GM23248 (cell line): ENCODE measurements at regions not wholly inside any gene's neighbourhood (a gene's known extent, or its start where the extent isn't known, plus 50 kb on each side); places are given as distances from the start of the nearest gene placed in this dataset.

Experiments
- DNase-seq: peaks from one replicate; pipeline ENCODE4 v3.0.0-alpha.2; 2015
- H2AFZ ChIP-seq: fragments of 200-600 bp; sonication (generic); 2 replicates; pipeline ENCODE4 v1.6.1; 2016; ENCODE audit warnings: antibody characterized with exemption
- H3F3A ChIP-seq: fragments of 200-600 bp; sonication (generic); 2 replicates; pipeline ENCODE4 v1.6.1; 2016; ENCODE audit warnings: mild to moderate bottlenecking, antibody characterized with exemption, mixed run types; ENCODE audit not compliant: insufficient read depth
- H3K27ac ChIP-seq: fragments of 200-600 bp; sonication (generic); 2 replicates; pipeline ENCODE4 v1.5.1; 2016; ENCODE audit warnings: mild to moderate bottlenecking
- H3K27me3 ChIP-seq: fragments of 200-600 bp; sonication (generic); replicated peaks from 2 replicates; pipeline ENCODE4 v1.6.1; 2016; ENCODE audit warnings: mild to moderate bottlenecking; ENCODE audit not compliant: insufficient read depth
- H3K36me3 ChIP-seq: fragments of 200-600 bp; sonication (generic); 2 replicates; pipeline ENCODE4 v1.6.1; 2016; ENCODE audit warnings: low read depth, mild to moderate bottlenecking
- H3K4me1 ChIP-seq: fragments of 200-600 bp; sonication (generic); 2 replicates; pipeline ENCODE4 v1.6.1; 2016; ENCODE audit warnings: mild to moderate bottlenecking; ENCODE audit not compliant: insufficient read depth
- H3K4me2 ChIP-seq: fragments of 200-600 bp; sonication (generic); one replicate; pipeline ENCODE4 v1.6.1; 2016; ENCODE audit warnings: mild to moderate bottlenecking; ENCODE audit not compliant: unreplicated experiment
- H3K4me3 ChIP-seq: fragments of 200-600 bp; sonication (generic); 2 replicates; pipeline ENCODE4 v1.5.1; 2016; ENCODE audit warnings: mild to moderate bottlenecking
- H3K79me2 ChIP-seq: fragments of 200-600 bp; sonication (generic); 2 replicates; pipeline ENCODE4 v1.6.1; 2016; ENCODE audit warnings: mild to moderate bottlenecking; ENCODE audit not compliant: insufficient read depth
- H3K9ac ChIP-seq: fragments of 200-600 bp; sonication (generic); 2 replicates; pipeline ENCODE4 v1.6.1; 2016; ENCODE audit warnings: mild to moderate bottlenecking
- H3K9me2 ChIP-seq: fragments of 200-600 bp; sonication (generic); 2 replicates; pipeline ENCODE4 v1.6.1; 2016; ENCODE audit warnings: mixed run types, mild to moderate bottlenecking, moderate library complexity; ENCODE audit not compliant: insufficient read depth
- H3K9me3 ChIP-seq: fragments of 200-600 bp; sonication (generic); one replicate; pipeline ENCODE4 v1.6.1; 2017; ENCODE audit warnings: low read depth
- H4K20me1 ChIP-seq: fragments of 200-600 bp; sonication (generic); 2 replicates; pipeline ENCODE4 v1.6.0; 2016; ENCODE audit not compliant: insufficient read depth
- EZH2 ChIP-seq: fragments of 200-600 bp; sonication (generic); IDR thresholded peaks from 2 replicates; pipeline ENCODE4 v1.6.1; 2018; ENCODE audit warnings: antibody characterized with exemption, mild to moderate bottlenecking; ENCODE audit not compliant: insufficient read depth, poor library complexity, severe bottlenecking
- EZH2phosphoT487 ChIP-seq: fragments of 200-600 bp; sonication (generic); IDR thresholded peaks from 2 replicates; pipeline ENCODE4 v1.6.1; 2018; ENCODE audit warnings: antibody characterized with exemption, moderate library complexity, mild to moderate bottlenecking, low read depth; ENCODE audit not compliant: insufficient read depth
- WGBS, 2 experiments: methylation state at CpG; one replicate each; pipeline ENCODE4 v1.1.6; 2015 to 2017; ENCODE audit warnings: low lambda C conversion rate in 2 of 2, low coverage in 1 of 2; ENCODE audit errors: missing lambda C conversion rate in 2 of 2; 5-methylcytosine and 5-hydroxymethylcytosine counted together
- in situ Hi-C: fragments of 300-500 bp; cut with MboI; formaldehyde crosslinking; loops from 2 replicates; pipeline ENCODE4 v1.15.0; 2020

DNA sequence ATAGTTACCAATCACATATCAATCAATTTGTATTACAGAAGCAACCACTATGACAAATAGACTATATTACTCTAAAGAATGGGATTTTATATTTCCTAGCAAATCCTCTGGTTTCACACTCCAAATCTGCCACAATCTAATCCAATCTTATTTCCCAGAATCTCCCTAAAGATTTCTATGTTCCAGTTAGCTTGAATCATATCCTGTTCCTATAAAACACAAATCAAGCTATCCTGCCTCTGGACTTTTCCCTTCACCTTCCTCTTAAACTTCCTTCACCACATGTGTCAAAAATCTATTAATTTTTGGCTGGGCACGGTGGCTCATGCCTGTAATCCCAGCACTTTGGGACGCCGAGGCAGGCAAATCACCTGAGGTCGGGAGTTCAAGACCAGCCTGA is 50.0 kb downstream of the PIK3C2A start:
- in situ Hi-C loops = no loop called here
- no peak overlapping the region for H3K4me3 ChIP-seq
- H3K4me2 ChIP-seq = no peak overlapping the region
- no peaks in the 10 kb centered on the region for H3K4me1 ChIP-seq
- no peaks in the 10 kb centered on the region for H3K27me3 ChIP-seq
- H3F3A ChIP-seq = no peaks in the 10 kb centered on the region
- TF ChIP-seq EZH2 = no peak
- TF ChIP-seq EZH2phosphoT487 = no peak
- no peaks in the 10 kb centered on the region for H3K9me3 ChIP-seq
- H3K36me3 ChIP-seq = no peaks in the 10 kb centered on the region; the same call in 1 of the 2 replicates
- H3K9ac ChIP-seq = no peak overlapping the region
- 0 out of 2 replicates have a peak, but pooled peaks cover 4% of the 10 kb centered on the region for H4K20me1 ChIP-seq
- H3K79me2 ChIP-seq = peaks cover 66% of the 10 kb centered on the region
- H3K9me2 ChIP-seq = no peaks in the 10 kb centered on the region
- H2AFZ ChIP-seq = no peak overlapping the region
- 79 to 83% methylated on average over 4 of the region's 4 CpGs for WGBS, 2 experiments
- no peak for DNase-seq
- H3K27ac ChIP-seq = no peak overlapping the region

DNA sequence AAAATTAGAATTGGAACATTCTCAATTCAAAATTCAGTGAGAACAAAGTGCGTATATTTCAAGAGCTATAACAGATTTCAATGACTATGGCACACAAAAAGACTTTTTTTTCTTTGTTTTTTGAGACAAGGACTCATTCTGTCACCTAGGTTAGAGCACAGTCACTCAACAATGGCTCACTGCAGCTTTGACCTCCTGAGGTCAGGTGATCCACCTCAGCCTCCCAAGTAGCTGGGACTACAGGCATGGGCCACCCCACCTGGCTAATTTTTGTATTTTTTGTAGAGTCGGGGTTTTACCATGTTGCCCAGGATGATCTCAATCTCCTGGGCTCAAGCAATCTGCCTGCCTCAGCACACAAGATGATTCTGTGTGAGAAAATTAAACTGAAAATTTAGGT is 51.5 kb downstream of the PIK3C2A start:
- in situ Hi-C loops = no loop called here
- Histone ChIP-seq H3K36me3 (no peaks in the 10 kb centered on the region; the same call in 1 of the 2 replicates), H3K9ac (no peak overlapping the region), H3K4me3 (no peak overlapping the region), H3F3A (no peaks in the 10 kb centered on the region), H3K9me3 (no peaks in the 10 kb centered on the region), H3K4me2 (no peak overlapping the region), H4K20me1 (peaks cover 9% of the 10 kb centered on the region; the same call in 1 of the 2 replicates), H3K4me1 (no peaks in the 10 kb centered on the region), H2AFZ (no peak overlapping the region), H3K9me2 (no peaks in the 10 kb centered on the region), H3K27me3 (no peaks in the 10 kb centered on the region), H3K79me2 (peaks cover 53% of the 10 kb centered on the region), H3K27ac (no peak overlapping the region)
- no peak for DNase-seq
- TF ChIP-seq EZH2 (no peak), EZH2phosphoT487 (no peak)
- WGBS, 2 experiments = 99 to 100% methylated on average over 2 of the region's 2 CpGs

DNA sequence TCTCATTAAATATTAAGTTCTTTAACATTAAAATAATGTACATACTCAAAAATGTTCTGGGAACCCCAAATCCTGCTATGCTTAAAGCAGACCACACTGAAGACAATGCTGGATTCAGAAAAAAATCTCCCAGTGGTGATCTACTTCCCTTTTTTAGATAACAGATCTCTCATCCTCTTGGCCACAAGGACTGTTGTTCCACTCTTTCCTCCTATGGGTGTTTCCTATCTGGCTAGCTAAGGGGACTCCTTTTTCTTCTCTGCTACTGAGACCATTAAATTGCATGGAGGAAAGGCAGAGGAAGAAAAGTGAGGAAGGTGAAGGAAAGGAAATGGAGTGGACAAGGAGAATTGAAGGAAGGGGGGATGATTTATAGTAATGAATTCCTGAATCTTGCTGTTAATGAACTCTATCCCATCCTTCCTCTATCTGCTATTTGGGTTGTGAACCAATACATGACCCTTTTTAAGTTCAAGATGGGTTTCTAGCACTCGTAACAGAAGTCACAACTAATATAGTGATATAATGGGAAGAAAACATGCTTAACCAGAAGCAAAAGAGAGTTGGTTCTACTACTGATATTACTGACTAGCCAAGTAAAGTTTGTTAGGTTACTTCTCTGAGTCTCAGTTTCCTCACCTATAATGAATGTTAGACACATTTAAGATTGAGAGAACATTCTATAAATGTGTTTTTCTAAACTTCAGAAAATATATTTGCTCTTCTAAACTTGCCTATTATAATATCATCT is 53.2 kb downstream of the PIK3C2A start:
- in situ Hi-C loops = no loop called here
- Histone ChIP-seq H3F3A (no peaks in the 10 kb centered on the region), H3K9me3 (no peaks in the 10 kb centered on the region), H3K27ac (no peak overlapping the region), H3K27me3 (no peaks in the 10 kb centered on the region), H3K9me2 (no peaks in the 10 kb centered on the region), H3K4me3 (no peak overlapping the region), H3K79me2 (peaks cover 43% of the 10 kb centered on the region), H3K4me2 (no peak overlapping the region), H2AFZ (no peak overlapping the region), H4K20me1 (peaks cover 9% of the 10 kb centered on the region; the same call in 1 of the 2 replicates), H3K36me3 (no peaks in the 10 kb centered on the region; the same call in 1 of the 2 replicates), H3K9ac (no peak overlapping the region), H3K4me1 (no peaks in the 10 kb centered on the region)
- TF ChIP-seq EZH2 (no peak), EZH2phosphoT487 (no peak)
- no peak for DNase-seq
- WGBS, 2 experiments = 71 to 77% methylated on average over 1 of the region's 1 CpG

DNA sequence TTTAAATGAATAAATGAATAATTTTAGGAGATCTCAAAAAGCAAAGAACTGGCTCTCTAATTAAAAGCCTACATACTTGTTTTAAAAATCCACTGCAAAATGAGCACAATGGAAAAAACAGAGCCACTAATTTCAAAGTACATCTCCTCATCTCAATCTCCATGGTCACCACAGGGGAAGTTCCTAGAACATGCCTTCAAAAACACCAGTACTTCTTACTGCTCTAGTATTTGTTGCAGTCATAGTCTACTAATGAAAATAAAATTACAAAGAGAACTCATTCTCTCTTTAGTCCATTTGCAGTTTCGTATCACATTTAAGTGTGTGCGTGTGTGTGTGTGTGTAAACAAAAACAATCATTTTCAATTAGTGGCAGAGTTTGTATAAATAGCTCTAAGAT is 54.0 kb downstream of the PIK3C2A start:
- in situ Hi-C loops = no loop called here
- Histone ChIP-seq H3K4me3 (no peak overlapping the region), H3K9ac (no peak overlapping the region), H3K27ac (no peak overlapping the region), H3K9me3 (no peaks in the 10 kb centered on the region), H3F3A (no peaks in the 10 kb centered on the region), H3K27me3 (no peaks in the 10 kb centered on the region), H3K36me3 (no peaks in the 10 kb centered on the region; the same call in 1 of the 2 replicates), H3K79me2 (peaks cover 35% of the 10 kb centered on the region), H3K4me2 (no peak overlapping the region), H3K9me2 (no peaks in the 10 kb centered on the region), H3K4me1 (no peaks in the 10 kb centered on the region), H2AFZ (no peak overlapping the region), H4K20me1 (peaks cover 9% of the 10 kb centered on the region; the same call in 1 of the 2 replicates)
- DNase-seq = no peak
- whole genome bisulfite sequencing, 2 experiments = 94 to 98% methylated on average over 2 of the region's 2 CpGs
- TF ChIP-seq EZH2 (no peak), EZH2phosphoT487 (no peak)
